ENCODE measurements at regions not wholly inside any gene's neighbourhood (a gene's known extent, or its start where the extent isn't known, plus 50 kb on each side); places are given as distances from the start of the nearest gene placed in this dataset.

DNA sequence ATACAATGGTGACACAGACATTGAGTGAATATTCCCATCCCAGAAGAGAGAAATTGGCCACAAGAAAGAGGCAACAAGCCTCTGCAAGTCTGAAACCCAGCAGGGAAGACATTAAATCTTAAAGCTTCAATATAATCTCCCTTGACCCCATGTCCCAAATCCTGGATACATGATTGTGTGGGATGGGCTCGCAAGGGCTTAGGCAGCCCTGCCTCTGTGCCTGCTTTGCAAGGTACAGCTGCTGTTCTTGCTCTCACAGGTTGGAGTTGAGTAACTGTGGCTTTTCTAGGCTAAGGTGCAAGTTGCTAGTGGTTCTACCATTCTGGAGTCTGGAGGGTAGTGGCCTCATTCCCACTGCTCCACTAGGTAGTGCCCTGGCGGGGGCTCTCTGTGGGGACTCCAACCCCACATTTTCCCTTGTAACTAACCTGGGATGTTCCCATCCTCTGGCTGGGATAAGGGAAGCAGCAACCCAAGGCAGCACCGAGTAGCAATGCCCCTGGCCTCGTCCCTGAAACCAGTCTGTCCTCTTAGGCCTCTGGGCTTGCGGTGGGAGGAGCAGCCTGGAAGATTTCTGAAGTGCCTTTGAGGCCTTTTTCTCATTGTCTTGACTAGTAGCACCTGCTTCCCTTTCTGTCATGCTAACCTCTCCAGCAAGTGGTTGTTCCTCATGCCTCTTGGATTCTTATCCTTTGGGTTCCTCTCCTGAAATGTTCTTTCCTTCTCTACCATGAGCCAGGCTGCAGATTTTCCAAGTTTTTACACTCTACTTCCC, 90.0 kb downstream of the FAM174B start:
- DNase-seq, result no peak
- peaks cover 0 to 4% (median 0%) of the 10 kb centered on the region in 4 donors for H3K4me1 ChIP-seq
- TF ChIP-seq, protein P1, sequence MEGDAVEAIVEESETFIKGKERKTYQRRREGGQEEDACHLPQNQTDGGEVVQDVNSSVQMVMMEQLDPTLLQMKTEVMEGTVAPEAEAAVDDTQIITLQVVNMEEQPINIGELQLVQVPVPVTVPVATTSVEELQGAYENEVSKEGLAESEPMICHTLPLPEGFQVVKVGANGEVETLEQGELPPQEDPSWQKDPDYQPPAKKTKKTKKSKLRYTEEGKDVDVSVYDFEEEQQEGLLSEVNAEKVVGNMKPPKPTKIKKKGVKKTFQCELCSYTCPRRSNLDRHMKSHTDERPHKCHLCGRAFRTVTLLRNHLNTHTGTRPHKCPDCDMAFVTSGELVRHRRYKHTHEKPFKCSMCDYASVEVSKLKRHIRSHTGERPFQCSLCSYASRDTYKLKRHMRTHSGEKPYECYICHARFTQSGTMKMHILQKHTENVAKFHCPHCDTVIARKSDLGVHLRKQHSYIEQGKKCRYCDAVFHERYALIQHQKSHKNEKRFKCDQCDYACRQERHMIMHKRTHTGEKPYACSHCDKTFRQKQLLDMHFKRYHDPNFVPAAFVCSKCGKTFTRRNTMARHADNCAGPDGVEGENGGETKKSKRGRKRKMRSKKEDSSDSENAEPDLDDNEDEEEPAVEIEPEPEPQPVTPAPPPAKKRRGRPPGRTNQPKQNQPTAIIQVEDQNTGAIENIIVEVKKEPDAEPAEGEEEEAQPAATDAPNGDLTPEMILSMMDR (IDR thresholded peaks at IDR 0.05), result no peak
- TF ChIP-seq POLR2A (IDR thresholded peaks at IDR 0.05) (no peak), EP300 (IDR thresholded peaks at IDR 0.05) (no peak), POLR2AphosphoS5 (IDR thresholded peaks at IDR 0.05) (no peak)
- no peaks in the 10 kb centered on the region for H3K9me3 ChIP-seq
- H3K27ac ChIP-seq, result no peak overlapping the region
- H3K27me3 ChIP-seq, result no peaks in the 10 kb centered on the region
- intact Hi-C loops (cut with DNase I; ENCODE audit: low total_unique reads), result no loop called here
- 72 to 96% (median 73%) methylated on average over 5 of the region's 5 CpGs for WGBS, 5 donors
- H3K4me3 ChIP-seq, result no peak overlapping the region
- no peaks in the 10 kb centered on the region for H3K36me3 ChIP-seq

DNA sequence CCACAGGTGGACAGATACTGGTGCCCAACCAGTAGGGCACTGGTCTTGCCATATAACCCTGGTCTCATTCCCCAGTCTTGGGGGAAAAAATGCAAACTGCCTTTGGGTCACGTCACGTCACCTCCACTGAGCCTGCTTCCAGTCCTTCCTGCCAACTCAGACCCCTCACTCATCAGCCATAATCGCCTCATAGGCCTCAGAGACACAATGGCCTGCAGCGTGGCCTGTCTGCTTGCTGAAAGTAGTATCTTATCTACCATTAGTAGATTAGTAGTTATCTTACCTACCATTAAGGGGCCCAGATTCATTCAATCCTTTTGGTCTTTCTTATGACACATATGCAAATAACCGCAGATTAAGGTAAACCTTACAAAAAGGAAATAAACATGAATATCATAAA, 93.8 kb downstream of the FAM174B start:
- Histone ChIP-seq H3K9me3 (no peaks in the 10 kb centered on the region), H3K4me1 (peaks cover 0 to 4% (median 0%) of the 10 kb centered on the region in 4 donors), H3K36me3 (no peaks in the 10 kb centered on the region), H3K27ac (no peak overlapping the region), H3K4me3 (no peak overlapping the region), H3K27me3 (no peaks in the 10 kb centered on the region)
- TF ChIP-seq POLR2AphosphoS5 (IDR thresholded peaks at IDR 0.05), result no peak
- TF ChIP-seq POLR2A (IDR thresholded peaks at IDR 0.05), result no peak
- TF ChIP-seq EP300 (IDR thresholded peaks at IDR 0.05), result no peak
- TF ChIP-seq, protein P1 (IDR thresholded peaks at IDR 0.05), result no peak
- WGBS, 5 donors, result 78 to 88% (median 80%) methylated on average over 5 of the region's 5 CpGs
- no peak for DNase-seq
- intact Hi-C loops (cut with DNase I; ENCODE audit: low total_unique reads), result no loop called here

DNA sequence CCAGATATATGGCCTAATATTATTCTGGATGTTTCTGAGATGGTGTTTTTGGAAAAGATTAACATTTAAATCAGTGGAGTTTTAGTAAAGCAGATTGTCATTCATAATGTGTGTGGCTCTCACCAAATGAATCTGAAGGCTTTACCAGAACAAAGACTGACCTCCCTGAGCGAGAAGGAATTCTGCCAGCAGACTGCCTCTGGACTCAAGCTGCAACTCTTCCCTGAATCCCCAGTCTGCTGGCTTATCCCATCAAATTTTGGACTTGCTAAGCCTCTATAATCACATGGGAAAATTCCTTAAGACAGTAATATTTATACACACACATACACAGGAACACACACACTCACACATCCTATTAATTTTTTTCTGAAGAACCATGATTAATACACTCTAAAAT, 102.3 kb downstream of the FAM174B start:
- no peak overlapping the region for H3K4me3 ChIP-seq
- TF ChIP-seq EP300 (IDR thresholded peaks at IDR 0.05) (no peak), POLR2A (IDR thresholded peaks at IDR 0.05) (no peak), POLR2AphosphoS5 (IDR thresholded peaks at IDR 0.05) (no peak)
- TF ChIP-seq, protein P1 (IDR thresholded peaks at IDR 0.05), result no peak
- 81 to 100% (median 90%) methylated on average over 1 of the region's 1 CpG for WGBS, 5 donors
- no peak overlapping the region for H3K27ac ChIP-seq
- intact Hi-C loops (cut with DNase I; ENCODE audit: low total_unique reads), result no loop called here
- no peaks in the 10 kb centered on the region for H3K9me3 ChIP-seq
- H3K27me3 ChIP-seq, result no peaks in the 10 kb centered on the region
- no peaks in the 10 kb centered on the region for H3K36me3 ChIP-seq
- no peak for DNase-seq
- H3K4me1 ChIP-seq, result no peaks in the 10 kb centered on the region

DNA sequence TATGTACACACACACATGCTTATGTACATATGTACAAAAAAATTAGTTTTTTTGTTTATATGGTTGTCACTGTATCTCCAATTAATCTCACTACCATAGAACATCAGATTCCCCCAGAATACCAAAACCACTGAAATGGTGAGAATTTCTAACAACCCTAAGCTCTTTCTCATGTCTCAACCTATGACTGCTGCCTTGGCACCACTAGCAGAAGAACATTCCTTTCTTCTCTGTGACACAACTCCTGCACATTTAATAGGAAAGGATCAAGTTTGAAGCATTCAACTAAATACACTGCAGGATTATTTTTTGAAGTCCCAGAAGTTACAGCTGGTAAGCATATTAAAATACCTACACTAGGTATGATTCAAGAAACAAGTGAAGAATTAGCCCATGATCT, 109.6 kb downstream of the FAM174B start:
- TF ChIP-seq, protein P1 (IDR thresholded peaks at IDR 0.05), result no peak
- TF ChIP-seq POLR2AphosphoS5 (IDR thresholded peaks at IDR 0.05) (no peak), POLR2A (IDR thresholded peaks at IDR 0.05) (no peak), EP300 (IDR thresholded peaks at IDR 0.05) (no peak)
- Histone ChIP-seq H3K36me3 (no peaks in the 10 kb centered on the region), H3K4me1 (no peaks in the 10 kb centered on the region), H3K9me3 (no peaks in the 10 kb centered on the region), H3K4me3 (no peak overlapping the region), H3K27ac (no peak overlapping the region), H3K27me3 (no peaks in the 10 kb centered on the region)
- intact Hi-C loops (cut with DNase I; ENCODE audit: low total_unique reads), result no loop called here
- no peak for DNase-seq
